ENCODE measurements at regions not wholly inside any gene's neighbourhood (a gene's known extent, or its start where the extent isn't known, plus 50 kb on each side); places are given as distances from the start of the nearest gene placed in this dataset.
"Not testable (repeated sequence)": the region's sequence is repeated elsewhere in the genome, so short reads cannot be mapped to it uniquely, and the experiment has no call there.

DNA sequence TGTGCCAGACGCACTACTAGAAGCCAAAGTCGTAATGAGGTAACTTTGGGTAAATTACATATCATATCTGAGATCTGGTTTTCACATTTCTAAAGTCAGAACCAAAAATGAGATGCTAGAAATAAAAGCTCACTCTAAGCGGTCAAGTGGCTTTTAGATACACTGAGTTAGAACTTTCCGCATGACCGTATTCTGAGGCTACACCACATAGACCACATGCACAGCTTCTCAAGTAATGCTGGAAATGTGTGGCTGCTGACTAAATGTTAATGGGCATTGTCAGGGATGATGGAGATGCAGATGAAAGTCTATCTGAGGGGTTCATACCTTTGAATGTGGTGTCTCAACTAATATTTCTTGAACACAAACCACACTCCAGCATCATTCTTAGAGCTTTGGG is 316.8 kb downstream of the ANAPC1 start:
- DNase-seq (ENCODE audit: low read depth, low spot score); H3K4me3 ChIP-seq (ENCODE audit: low read depth, low read length); in situ Hi-C loops (cut with HindIII; ENCODE audit: low sequenced_read_pairs): not testable (repeated sequence)

DNA sequence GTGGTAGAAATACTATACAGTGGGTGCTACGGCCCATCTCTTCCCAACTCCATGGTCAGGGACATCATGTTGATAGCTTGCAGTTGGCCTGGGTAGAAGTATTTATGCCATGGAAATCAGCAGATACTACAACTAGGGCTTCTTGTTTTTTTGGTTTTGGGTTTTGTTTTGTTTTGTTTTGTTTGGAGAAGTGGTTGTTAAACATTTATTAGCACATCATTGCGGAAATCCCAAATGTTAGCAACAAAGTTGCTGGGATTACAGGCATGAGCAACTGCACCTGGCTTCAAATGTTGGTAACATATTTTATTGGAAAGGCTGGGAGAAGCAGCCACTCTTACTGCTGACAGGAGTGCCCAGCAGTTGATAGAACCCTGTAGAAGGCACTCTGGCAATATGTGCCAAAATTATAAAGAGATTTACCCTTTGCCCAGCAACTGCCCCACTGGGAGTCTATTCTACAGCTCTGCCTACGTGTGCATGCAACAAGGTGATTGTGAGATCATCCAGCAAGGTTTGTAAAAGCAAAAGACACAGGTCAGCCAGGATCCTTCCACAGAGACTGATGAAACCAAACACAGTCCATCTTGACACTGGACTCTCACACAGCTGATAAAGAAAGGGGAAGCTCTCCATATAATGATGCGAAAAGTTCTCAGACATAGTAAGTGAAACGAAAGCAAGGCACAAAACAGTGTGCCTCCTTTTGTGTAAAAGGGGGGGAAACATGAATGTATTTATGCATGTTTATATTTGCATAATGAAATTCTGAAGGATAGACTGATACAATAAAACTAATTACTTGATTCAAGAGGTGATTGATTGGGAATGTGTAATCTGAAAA is 314.4 kb downstream of the ANAPC1 start:
- in situ Hi-C loops (cut with HindIII; ENCODE audit: low sequenced_read_pairs); H3K4me3 ChIP-seq (ENCODE audit: low read depth, low read length); DNase-seq (ENCODE audit: low read depth, low spot score): not testable (repeated sequence)

DNA sequence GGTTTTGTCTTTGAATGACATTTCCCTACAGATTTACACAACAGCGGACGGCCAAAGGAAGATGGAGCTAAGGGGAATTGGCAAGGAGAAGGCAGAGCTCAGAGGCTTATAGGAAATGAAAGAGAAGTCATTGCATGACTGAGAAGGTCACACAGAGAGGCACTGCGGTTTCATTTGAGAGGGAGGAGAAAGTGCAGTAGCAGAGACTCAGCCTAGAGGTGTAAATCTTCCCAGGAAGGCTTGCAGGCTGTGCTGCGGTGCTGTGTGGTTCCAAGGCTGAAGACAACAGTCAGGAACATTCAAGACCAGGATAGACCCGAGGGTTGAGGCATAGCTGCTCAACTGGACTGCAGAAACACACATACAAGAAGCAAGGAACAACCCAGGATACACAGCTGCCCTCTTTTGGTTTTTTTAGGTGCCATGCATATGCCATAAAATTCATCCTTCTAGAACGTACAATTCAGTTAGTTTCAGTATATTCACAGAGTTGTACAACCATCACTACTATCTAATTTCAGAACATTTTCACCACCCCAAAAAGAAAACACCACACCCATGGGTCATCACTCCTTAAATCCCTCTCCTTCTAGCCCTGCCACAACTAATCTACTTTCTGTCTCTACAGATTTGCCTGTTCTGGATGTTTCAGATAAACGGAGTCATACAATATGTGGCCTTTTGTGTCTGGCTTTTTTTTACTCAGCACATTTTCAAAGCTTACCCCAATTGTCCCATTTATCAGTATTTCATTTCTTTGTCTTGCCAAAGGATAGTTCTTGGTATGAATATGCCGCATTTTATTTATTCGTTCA is 313.5 kb downstream of the ANAPC1 start:
- H3K4me3 ChIP-seq (ENCODE audit: low read depth, low read length); in situ Hi-C loops (cut with HindIII; ENCODE audit: low sequenced_read_pairs): not testable (repeated sequence)
- DNase-seq (ENCODE audit: low read depth, low spot score), result peak; percentile 15

DNA sequence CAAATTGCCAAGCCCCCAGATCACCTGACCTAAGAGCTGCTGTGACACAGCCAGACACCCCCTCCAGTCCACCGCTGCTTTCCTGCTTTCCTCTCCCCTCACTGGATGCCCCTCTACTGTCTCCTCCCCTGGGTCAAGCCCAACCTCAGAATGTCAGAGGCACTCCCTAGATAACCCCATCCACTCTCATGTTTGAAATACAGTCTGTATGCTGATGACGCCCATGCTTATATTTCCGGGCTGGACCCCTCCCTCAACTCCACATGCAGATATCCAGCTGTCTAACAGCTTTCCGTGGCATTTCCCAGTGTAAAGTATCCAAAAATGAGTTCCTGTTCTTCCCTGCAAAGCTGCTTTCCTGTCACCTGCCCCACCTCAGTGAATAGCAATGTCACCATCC is 309.2 kb downstream of the ANAPC1 start:
- DNase-seq (ENCODE audit: low read depth, low spot score); H3K4me3 ChIP-seq (ENCODE audit: low read depth, low read length); in situ Hi-C loops (cut with HindIII; ENCODE audit: low sequenced_read_pairs): not testable (repeated sequence)

DNA sequence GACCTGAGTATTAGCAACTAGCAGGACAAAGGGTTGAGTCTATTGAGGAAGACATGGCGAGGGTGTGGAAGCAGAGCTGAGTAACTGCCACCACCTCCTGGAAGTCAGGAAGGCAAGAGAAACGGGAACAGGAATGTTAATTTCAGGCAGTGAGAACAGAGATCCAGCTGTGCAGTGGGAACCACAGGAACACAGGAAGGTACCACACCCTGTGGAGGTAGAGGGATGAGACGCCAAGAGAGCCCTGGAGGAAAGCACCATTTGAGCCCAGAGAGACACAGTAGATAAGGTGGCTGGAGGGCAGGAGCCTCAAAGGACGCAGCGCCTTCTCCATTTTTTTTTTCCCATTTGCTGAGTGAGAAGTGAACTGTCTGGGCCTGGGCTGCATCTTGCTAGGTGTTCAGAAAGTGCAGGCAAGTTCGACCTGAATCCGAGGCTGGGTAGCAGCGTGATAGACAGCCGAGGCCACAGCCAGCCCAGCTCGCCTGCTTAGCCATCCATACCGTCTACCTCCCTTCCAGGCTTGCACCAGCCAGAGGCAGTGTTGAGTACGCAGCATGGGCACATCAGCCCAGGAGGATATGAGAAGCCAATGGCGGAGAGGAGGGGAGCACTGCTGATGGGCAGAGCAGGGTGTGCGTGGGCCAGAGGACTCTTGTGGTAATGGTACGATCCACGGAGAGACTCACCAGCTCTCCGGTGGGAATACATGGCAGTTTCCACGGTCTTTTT is 306.7 kb downstream of the ANAPC1 start:
- DNase-seq (ENCODE audit: low read depth, low spot score); in situ Hi-C loops (cut with HindIII; ENCODE audit: low sequenced_read_pairs); H3K4me3 ChIP-seq (ENCODE audit: low read depth, low read length): not testable (repeated sequence)

DNA sequence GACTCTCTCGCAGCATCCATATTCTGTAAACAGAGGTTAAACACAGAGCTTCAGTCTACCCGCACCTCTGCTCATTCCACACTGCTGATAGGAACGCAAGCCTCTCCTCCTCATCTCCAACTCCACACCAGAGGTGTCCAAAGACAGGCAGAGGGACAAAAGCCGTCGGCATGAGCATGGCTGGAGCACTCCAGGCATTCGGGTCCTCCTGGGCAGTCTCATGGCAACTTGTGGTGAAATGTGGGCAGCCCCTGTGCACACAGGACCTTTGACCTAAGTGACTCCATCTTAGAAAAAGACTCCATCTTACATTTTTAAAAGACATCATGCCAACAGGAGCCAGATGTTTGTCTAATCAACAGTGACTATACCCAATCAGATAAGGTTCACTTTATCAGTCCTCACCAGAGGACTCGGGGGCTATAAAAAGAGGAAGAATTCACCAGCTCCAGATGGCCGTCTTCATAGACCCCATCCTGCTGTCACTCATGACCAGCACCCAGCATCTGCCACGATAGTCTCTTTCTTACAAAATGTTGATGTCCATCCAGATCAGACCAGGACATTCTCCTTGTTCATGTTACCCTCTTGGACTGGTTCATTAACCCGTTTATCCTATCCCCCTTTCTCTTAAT is 304.4 kb downstream of the ANAPC1 start:
- DNase-seq (ENCODE audit: low read depth, low spot score); H3K4me3 ChIP-seq (ENCODE audit: low read depth, low read length); in situ Hi-C loops (cut with HindIII; ENCODE audit: low sequenced_read_pairs): not testable (repeated sequence)

DNA sequence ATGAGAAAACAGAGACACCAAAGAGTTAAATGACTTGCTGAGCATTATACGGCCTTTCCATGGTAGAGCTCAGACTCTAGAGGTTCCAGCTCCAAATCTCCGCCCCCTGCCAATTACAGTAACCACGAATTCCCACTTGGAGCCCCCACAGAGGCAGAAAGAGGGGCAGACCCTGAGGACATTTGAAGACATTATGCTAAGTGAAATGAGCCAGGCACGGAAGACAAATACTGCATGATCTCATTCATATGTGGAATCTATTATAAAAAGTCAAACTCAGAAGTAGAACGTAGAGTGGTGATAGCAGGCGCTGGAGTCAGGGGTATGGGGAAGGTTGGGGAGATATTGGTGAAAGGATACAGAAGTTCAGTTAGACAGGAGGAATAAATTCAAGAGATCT is 303.4 kb downstream of the ANAPC1 start:
- H3K4me3 ChIP-seq (ENCODE audit: low read depth, low read length); in situ Hi-C loops (cut with HindIII; ENCODE audit: low sequenced_read_pairs); DNase-seq (ENCODE audit: low read depth, low spot score): not testable (repeated sequence)

DNA sequence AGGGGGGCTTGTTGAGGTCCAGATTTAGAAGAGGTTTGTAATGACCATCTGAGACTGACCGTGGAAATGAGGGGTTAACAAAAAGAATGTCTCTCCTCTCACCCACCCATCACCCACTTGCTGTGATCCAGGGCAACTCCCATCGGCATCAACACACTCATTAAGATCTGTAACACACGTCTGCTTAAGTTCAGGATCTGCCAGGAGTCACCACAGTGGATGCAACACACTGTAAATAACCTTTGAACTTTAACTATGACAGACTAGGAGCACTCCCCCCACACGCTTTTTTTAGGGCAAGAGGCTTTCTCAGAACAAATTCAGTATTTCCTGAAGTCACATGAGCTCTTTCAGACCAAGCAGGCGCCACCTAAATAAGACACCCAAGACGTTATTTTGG is 301.9 kb downstream of the ANAPC1 start:
- H3K4me3 ChIP-seq (ENCODE audit: low read depth, low read length); in situ Hi-C loops (cut with HindIII; ENCODE audit: low sequenced_read_pairs); DNase-seq (ENCODE audit: low read depth, low spot score): not testable (repeated sequence)

DNA sequence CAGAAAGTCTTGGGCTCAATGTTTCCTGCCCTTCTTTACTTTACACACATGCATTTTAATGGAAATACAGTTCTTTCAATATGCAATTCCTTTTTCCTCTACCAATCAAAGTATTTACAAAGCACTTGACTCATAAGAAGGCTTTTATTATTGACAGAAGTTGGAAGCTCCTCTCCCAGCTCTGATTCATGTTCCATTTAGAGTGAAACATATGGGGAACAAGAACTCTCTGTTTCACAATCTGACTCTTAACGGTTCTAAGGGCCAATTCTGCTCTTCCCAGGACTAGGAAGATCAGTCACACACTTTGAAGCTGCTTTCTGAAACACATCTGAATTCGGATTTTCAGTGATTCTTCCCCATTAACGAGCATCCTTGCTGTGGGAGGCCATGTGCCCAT is 300.5 kb downstream of the ANAPC1 start:
- H3K4me3 ChIP-seq (ENCODE audit: low read depth, low read length); in situ Hi-C loops (cut with HindIII; ENCODE audit: low sequenced_read_pairs); DNase-seq (ENCODE audit: low read depth, low spot score): not testable (repeated sequence)

DNA sequence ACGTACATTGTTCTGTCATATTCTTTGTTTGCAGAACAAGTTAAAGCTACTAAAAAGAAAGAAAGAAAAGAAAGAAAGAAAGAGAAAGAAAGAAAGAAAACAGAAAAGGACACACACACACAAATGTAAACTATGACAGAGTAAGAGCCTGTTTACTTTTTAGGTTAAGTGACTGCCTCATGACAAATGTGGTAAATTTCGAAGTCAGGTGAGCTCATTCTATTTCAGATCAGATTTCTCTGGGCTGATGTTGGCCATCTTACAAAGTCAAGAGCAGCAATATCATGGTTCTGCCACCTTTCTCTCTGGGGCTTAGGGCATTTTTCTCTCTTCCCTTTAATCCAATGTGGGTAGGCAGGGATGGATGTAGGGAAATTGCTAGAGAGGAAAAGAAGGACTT is 299.5 kb downstream of the ANAPC1 start:
- in situ Hi-C loops (cut with HindIII; ENCODE audit: low sequenced_read_pairs); DNase-seq (ENCODE audit: low read depth, low spot score); H3K4me3 ChIP-seq (ENCODE audit: low read depth, low read length): not testable (repeated sequence)

DNA sequence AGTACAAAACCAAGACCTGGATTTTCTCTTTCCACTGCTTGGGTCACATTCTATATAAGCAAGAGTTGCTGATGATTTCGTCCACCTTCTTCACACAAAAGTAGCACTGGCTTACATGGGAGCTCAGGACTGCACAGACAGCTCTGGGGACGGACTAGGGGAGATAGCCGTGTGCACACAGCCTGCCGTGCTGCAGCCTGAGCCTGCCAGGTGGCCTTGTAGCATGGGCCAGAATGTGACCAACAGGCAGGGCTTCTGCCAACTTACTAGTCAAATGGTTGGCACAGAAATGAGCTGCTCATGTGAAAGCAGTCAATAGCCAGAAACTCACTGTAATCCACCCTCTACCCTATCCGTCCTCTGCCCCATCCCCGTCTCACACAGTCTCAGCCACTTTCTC is 299.0 kb downstream of the ANAPC1 start:
- DNase-seq (ENCODE audit: low read depth, low spot score); H3K4me3 ChIP-seq (ENCODE audit: low read depth, low read length); in situ Hi-C loops (cut with HindIII; ENCODE audit: low sequenced_read_pairs): not testable (repeated sequence)

DNA sequence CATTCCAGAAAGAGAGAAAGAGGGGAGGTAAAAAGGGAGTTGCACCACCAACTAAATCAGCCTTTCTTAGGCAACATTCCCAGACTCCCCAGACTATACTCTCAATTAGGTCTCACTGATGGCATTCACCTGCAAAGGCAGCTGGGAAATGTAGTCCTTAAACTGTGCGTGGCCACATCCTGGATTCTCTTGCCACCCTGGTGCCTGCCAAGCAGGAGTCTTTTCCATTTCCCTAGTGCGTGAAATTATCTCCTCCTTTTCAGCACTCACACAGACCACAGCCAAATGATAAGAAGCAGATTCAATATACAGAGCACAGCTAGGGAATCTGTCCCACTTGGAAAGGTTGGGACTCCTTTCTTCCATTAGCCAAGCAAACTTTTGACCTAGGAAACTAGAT is 298.0 kb downstream of the ANAPC1 start:
- DNase-seq (ENCODE audit: low read depth, low spot score); in situ Hi-C loops (cut with HindIII; ENCODE audit: low sequenced_read_pairs); H3K4me3 ChIP-seq (ENCODE audit: low read depth, low read length): not testable (repeated sequence)

DNA sequence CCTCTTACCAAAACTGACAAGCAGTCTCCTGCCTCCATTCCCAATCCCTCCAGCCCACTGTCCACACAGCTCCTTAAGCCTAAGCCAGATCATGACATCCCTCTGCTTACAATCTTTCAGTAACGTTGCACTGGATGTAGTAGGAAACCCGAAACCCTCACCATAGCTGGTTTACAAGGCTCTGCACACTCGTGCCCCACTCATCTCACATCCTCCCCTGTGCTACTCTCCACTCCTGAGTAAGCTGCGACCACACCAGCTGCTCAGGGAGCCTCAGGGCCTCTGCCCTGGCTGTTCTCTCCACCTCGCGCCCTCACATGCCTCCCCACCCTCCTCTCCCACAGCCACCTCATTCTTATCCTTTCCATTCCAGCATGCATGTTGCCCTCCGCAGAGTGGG is 288.9 kb downstream of the ANAPC1 start:
- H3K4me3 ChIP-seq (ENCODE audit: low read depth, low read length); in situ Hi-C loops (cut with HindIII; ENCODE audit: low sequenced_read_pairs); DNase-seq (ENCODE audit: low read depth, low spot score): not testable (repeated sequence)

DNA sequence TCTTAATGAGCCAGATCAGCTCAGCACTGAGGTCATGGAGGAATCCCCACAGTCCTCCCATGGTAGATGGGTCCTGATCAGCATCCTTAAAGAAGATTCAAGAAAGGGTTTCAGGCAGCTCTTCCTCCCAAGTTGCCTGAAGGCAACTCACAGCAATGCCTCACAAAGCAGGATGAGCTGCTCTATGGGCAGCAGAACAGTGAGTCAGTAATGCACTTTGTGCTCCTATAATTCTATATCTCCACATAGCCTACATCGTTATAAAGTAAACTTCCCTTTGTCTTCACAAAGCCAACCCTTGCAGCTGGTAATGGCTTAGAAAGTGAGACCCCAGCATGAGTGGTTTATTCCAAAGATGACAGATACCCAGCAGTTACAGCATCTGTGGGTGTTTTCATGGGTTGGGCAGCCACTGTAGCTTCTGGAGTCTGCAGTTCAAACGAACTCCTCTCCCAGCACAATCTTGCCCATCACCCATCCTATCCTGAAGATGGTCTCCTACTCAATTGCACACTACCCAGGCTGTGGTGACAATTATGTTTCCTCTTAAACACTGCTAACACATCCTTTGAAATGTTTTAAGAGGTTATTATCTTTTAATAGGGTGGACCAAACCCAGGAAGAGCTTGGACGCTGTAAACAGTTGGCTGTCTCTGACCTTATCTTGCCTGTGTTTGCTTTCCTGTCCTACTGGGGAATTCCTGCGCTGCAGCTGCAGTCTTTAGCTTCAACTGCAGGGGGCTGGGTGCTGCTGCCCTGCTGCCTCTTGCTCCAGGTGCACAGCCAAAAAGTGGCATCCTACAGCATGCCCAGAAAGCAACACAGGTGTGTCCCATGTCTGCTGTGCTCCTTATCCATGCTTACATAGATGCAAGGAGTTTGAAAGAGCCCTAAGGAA is 286.9 kb downstream of the ANAPC1 start:
- H3K4me3 ChIP-seq (ENCODE audit: low read depth, low read length); in situ Hi-C loops (cut with HindIII; ENCODE audit: low sequenced_read_pairs); DNase-seq (ENCODE audit: low read depth, low spot score): not testable (repeated sequence)

DNA sequence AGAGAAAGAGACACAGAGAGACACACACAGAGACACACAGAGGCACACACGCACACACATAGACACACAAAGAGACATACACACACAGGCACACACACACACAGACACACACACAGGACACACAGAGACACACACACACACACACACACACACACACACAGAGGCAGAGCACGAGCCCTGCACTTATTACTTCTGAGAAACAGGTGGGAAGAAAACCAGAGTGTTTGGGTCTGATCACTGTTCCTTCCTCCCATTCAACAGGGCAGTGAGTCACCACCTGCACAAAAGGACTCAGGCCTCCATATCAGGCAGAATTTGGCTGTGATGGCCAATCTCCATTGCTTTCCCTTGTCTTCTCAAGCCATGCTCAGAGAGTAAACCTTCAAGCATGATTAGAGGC is 285.0 kb downstream of the ANAPC1 start:
- H3K4me3 ChIP-seq (ENCODE audit: low read depth, low read length); in situ Hi-C loops (cut with HindIII; ENCODE audit: low sequenced_read_pairs); DNase-seq (ENCODE audit: low read depth, low spot score): not testable (repeated sequence)

DNA sequence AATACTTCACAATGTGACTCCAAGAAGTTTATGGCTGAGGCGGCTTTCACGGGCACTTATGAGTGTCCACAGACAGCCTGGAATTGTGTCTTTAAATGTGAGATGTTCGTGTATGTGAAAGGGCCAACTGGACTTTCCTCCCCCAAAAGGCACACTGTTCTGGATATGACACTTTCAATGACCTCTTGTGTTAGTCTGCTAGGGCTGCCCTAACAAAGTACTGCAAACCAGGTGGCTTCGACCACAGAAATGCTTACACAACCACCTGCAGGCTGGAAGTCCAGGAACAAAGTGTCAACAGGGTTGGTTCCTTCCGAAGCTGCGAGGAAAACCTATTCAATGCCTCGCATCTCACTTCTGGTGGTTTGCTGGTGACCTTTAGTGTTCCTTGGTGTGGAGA is 281.7 kb downstream of the ANAPC1 start:
- DNase-seq (ENCODE audit: low read depth, low spot score); H3K4me3 ChIP-seq (ENCODE audit: low read depth, low read length); in situ Hi-C loops (cut with HindIII; ENCODE audit: low sequenced_read_pairs): not testable (repeated sequence)

All from astrocyte of the spinal cord (primary cell).